Adrenal gland (tissue), 5 donors: ENCODE measurements at regions not wholly inside any gene's neighbourhood (a gene's known extent, or its start where the extent isn't known, plus 50 kb on each side); places are given as distances from the start of the nearest gene placed in this dataset.

Source experiments
- POLR2A ChIP-seq, 2 donors: fragments of 450-650 bp; IDR thresholded peaks; one replicate each; pipeline ENCODE4 v1.6.1; 2017; ENCODE audit warnings: antibody characterized with exemption in 2 of 2, mild to moderate bottlenecking in 2 of 2, moderate library complexity in 1 of 2
- TF ChIP-seq, protein P1 (sequence below), 6 experiments: fragments of 450-650 bp in 4 of 6; fragments of 200-600 bp in 2 of 6; sonication (generic) in 1 of 6; IDR thresholded peaks; 1 replicate in 5 of 6; 2 replicates in 1 of 6; pipeline versions ENCODE4 v1.5.1 to v1.8.0; 2016 to 2021; ENCODE audit warnings: antibody characterized with exemption in 6 of 6, mild to moderate bottlenecking in 2 of 6, moderate library complexity in 1 of 6
- donor health status: DM: no; HTN: no; CAD: no.

- TF ChIP-seq, protein P1, sequence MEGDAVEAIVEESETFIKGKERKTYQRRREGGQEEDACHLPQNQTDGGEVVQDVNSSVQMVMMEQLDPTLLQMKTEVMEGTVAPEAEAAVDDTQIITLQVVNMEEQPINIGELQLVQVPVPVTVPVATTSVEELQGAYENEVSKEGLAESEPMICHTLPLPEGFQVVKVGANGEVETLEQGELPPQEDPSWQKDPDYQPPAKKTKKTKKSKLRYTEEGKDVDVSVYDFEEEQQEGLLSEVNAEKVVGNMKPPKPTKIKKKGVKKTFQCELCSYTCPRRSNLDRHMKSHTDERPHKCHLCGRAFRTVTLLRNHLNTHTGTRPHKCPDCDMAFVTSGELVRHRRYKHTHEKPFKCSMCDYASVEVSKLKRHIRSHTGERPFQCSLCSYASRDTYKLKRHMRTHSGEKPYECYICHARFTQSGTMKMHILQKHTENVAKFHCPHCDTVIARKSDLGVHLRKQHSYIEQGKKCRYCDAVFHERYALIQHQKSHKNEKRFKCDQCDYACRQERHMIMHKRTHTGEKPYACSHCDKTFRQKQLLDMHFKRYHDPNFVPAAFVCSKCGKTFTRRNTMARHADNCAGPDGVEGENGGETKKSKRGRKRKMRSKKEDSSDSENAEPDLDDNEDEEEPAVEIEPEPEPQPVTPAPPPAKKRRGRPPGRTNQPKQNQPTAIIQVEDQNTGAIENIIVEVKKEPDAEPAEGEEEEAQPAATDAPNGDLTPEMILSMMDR (IDR thresholded peaks at IDR 0.05), result no peak
- TF ChIP-seq POLR2A (IDR thresholded peaks at IDR 0.05), result no peak
Observed at GRCh38 chr18:10604182-10604581, 78.4 kb downstream of the NAPG start.
